Neuronal stem cell (in vitro differentiated cells): ENCODE measurements at regions not wholly inside any gene's neighbourhood (a gene's known extent, or its start where the extent isn't known, plus 50 kb on each side); places are given as distances from the start of the nearest gene placed in this dataset.

Experiments used
- DNase-seq: peaks from one replicate; pipeline ENCODE4 v3.0.0-alpha.2; 2013; ENCODE audit warnings: low spot score
- H2AFZ ChIP-seq: one replicate; pipeline ENCODE4 v1.6.1; 2013; ENCODE audit warnings: mild to moderate bottlenecking, low read length, inconsistent platforms
- H2AK5ac ChIP-seq: 2 replicates; pipeline ENCODE4 v1.6.1; 2013; ENCODE audit warnings: low read depth, mild to moderate bottlenecking, inconsistent platforms, low read length, moderate library complexity, mixed read lengths
- H2BK120ac ChIP-seq: 2 replicates; pipeline ENCODE4 v1.6.1; 2013; ENCODE audit warnings: low read depth, mild to moderate bottlenecking, inconsistent platforms, low read length, moderate library complexity, mixed read lengths
- H2BK12ac ChIP-seq: one replicate; pipeline ENCODE4 v1.6.1; 2013; ENCODE audit warnings: low read length, inconsistent platforms
- H2BK15ac ChIP-seq: 2 replicates; pipeline ENCODE4 v1.6.1; 2013; ENCODE audit warnings: mild to moderate bottlenecking, low read length, inconsistent platforms, mixed read lengths
- H2BK5ac ChIP-seq: one replicate; pipeline ENCODE4 v1.6.1; 2013; ENCODE audit warnings: inconsistent platforms, mild to moderate bottlenecking, low read length, moderate library complexity
- H3K14ac ChIP-seq: one replicate; pipeline ENCODE4 v1.6.1; 2013; ENCODE audit warnings: low read length, inconsistent platforms
- H3K18ac ChIP-seq: 2 replicates; pipeline ENCODE4 v1.6.1; 2013; ENCODE audit warnings: low read length, inconsistent platforms
- H3K23ac ChIP-seq: 2 replicates; pipeline ENCODE4 v1.6.1; 2013; ENCODE audit warnings: low read depth, mild to moderate bottlenecking, mixed read lengths, low read length, inconsistent platforms; ENCODE audit not compliant: poor library complexity
- H3K27ac ChIP-seq: replicated peaks from 3 replicates; pipeline ENCODE4 v1.5.1; 2013; ENCODE audit warnings: low read length, inconsistent platforms
- H3K27me3 ChIP-seq, 3 experiments: 2 replicates each; pipeline ENCODE4 v1.6.1; 2013; ENCODE audit warnings: low read length in 3 of 3, mild to moderate bottlenecking in 2 of 3, inconsistent platforms in 1 of 3, low read depth in 1 of 3, mixed read lengths in 1 of 3, moderate library complexity in 1 of 3; ENCODE audit not compliant: control insufficient read depth in 3 of 3, insufficient read depth in 3 of 3
- H3K36me3 ChIP-seq, 2 donors: replicated peaks in 1 of 2; 2 replicates each; pipeline ENCODE4 v1.6.1; 2013; ENCODE audit warnings: low read length in 2 of 2; ENCODE audit not compliant: control insufficient read depth in 2 of 2, insufficient read depth in 2 of 2
- H3K4ac ChIP-seq: 2 replicates; pipeline ENCODE4 v1.6.1; 2013; ENCODE audit warnings: inconsistent platforms, mild to moderate bottlenecking, low read length, moderate library complexity
- H3K4me1 ChIP-seq, 2 donors: 1 replicate in 1 of 2; 2 replicates in 1 of 2; pipeline ENCODE4 v1.6.1; 2013; ENCODE audit warnings: low read length in 2 of 2, low read depth in 1 of 2; ENCODE audit not compliant: control insufficient read depth in 2 of 2, insufficient read depth in 1 of 2
- H3K4me2 ChIP-seq: one replicate; pipeline ENCODE4 v1.6.1; 2013; ENCODE audit warnings: mild to moderate bottlenecking, low read length, inconsistent platforms; ENCODE audit not compliant: insufficient read depth, poor library complexity, severe bottlenecking
- H3K4me3 ChIP-seq, 2 donors: 2 replicates each; pipeline ENCODE4 v1.5.1; 2013; ENCODE audit warnings: low read length in 2 of 2, mild to moderate bottlenecking in 2 of 2, inconsistent platforms in 1 of 2, moderate library complexity in 1 of 2
- H3K79me1 ChIP-seq: one replicate; pipeline ENCODE4 v1.6.1; 2013; ENCODE audit warnings: low read depth, mild to moderate bottlenecking, inconsistent platforms, low read length, moderate library complexity
- H3K9ac ChIP-seq: one replicate; pipeline ENCODE4 v1.6.1; 2013; ENCODE audit warnings: mild to moderate bottlenecking, low read depth, low read length, inconsistent platforms; ENCODE audit not compliant: poor library complexity
- H3K9me3 ChIP-seq, 2 donors: replicated peaks in 1 of 2; 2 replicates each; pipeline versions ENCODE3 to v1.6.1; 2013; ENCODE audit warnings: low read length in 2 of 2, mild to moderate bottlenecking in 2 of 2, inconsistent platforms in 1 of 2, low read depth in 1 of 2, mixed read lengths in 1 of 2, moderate library complexity in 1 of 2; ENCODE audit not compliant: control insufficient read depth in 2 of 2, insufficient read depth in 1 of 2
- H4K8ac ChIP-seq: one replicate; pipeline ENCODE4 v1.6.1; 2013; ENCODE audit warnings: low read depth, mild to moderate bottlenecking, inconsistent platforms, low read length, moderate library complexity
- H4K91ac ChIP-seq: one replicate; pipeline ENCODE4 v1.6.1; 2013; ENCODE audit warnings: low read length, low read depth, mild to moderate bottlenecking, inconsistent platforms; ENCODE audit not compliant: poor library complexity
- WGBS, 2 donors: extraction: QIAGEN DNeasy Blood & Tissue Kit; methylation state at CpG; one replicate each; pipeline ENCODE4 v1.1.7; 2013; ENCODE audit warnings: missing lambda C conversion rate in 2 of 2, mixed read lengths in 1 of 2; ENCODE audit not compliant: insufficient read length in 2 of 2, insufficient replicate concordance in 1 of 2; ENCODE audit errors: extremely low coverage in 2 of 2; 5-methylcytosine and 5-hydroxymethylcytosine counted together

DNA sequence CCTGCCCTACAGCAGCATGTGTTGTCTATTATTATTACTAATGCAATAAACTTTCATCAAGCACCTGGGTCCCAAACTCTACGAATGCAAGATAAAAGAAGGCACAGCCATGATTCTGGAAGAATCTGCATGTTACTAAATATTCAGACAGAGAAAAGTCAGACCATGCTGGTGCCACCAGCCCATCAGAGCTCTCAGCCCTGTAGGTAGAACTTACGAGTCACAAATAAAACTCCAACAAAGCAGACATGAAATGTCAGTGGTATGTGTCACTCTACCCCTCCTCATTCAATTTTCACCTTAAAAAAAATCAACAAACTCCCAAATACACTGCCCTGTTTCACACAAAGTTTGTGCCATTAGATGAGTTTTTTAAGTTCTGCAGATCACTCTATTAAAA lies 62.4 kb upstream of the TIAM1 start:
- no CpG with 5 or more reads among the region's 2 CpGs for WGBS, 2 donors

DNA sequence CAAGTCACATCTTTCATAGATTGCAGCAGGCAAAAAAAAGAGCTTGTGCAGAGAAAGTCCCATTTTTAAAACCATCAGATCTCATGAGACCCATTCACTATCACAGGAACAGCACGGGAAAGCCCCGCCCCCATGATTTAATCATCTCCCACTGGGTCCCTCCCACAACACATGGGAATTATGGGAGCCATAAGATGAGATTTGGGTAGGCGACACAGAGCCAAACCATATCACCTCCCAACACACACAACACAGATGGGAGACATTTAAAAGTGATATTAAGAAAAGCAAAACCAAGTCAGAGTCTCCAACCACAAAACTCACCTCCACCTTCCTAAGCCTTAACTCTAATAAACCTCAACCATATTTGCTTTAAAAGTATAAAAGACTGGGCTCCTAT lies 61.5 kb upstream of the TIAM1 start:
- Histone ChIP-seq H3K27ac (no peak overlapping the region), H3K79me1 (peaks cover 4% of the 10 kb centered on the region), H2BK12ac (no peak overlapping the region), H2BK120ac (no peak overlapping the region), H4K91ac (no peak overlapping the region), H3K36me3 (no peaks in the 10 kb centered on the region), H3K4me2 (no peak overlapping the region), H3K14ac (no peak overlapping the region), H3K27me3 (no peaks in the 10 kb centered on the region), H2AK5ac (no peak overlapping the region), H2BK15ac (no peak overlapping the region), H3K4me1 (peaks cover 4 to 6% of the 10 kb centered on the region in 2 donors), H3K4me3 (no peak overlapping the region), H2AFZ (no peak overlapping the region), H3K9me3 (no peaks in the 10 kb centered on the region), H4K8ac (no peak overlapping the region), H3K4ac (no peak overlapping the region), H3K9ac (no peak overlapping the region), H3K18ac (no peak overlapping the region), H2BK5ac (no peak overlapping the region), H3K23ac (no peak overlapping the region)
- DNase-seq: no peak
- no CpG with 5 or more reads among the region's 3 CpGs for WGBS, 2 donors

More for the DNA sequence above, 62.4 kb upstream of the TIAM1 start:
- Histone ChIP-seq H3K4me1 (peaks cover 4 to 7% of the 10 kb centered on the region in 2 donors), H3K27me3 (no peaks in the 10 kb centered on the region), H3K9me3 (no peaks in the 10 kb centered on the region), H2BK15ac (no peak overlapping the region), H3K4me2 (no peak overlapping the region), H4K91ac (no peak overlapping the region), H3K14ac (no peak overlapping the region), H3K27ac (no peak overlapping the region), H2AFZ (no peak overlapping the region), H3K79me1 (peaks cover 4% of the 10 kb centered on the region), H3K23ac (no peak overlapping the region), H3K18ac (no peak overlapping the region), H2BK120ac (no peak overlapping the region), H3K4ac (no peak overlapping the region), H2BK12ac (no peak overlapping the region), H3K4me3 (no peak overlapping the region), H2AK5ac (no peak overlapping the region), H2BK5ac (no peak overlapping the region), H3K9ac (no peak overlapping the region), H4K8ac (no peak overlapping the region), H3K36me3 (no peaks in the 10 kb centered on the region)
- no peak for DNase-seq

DNA sequence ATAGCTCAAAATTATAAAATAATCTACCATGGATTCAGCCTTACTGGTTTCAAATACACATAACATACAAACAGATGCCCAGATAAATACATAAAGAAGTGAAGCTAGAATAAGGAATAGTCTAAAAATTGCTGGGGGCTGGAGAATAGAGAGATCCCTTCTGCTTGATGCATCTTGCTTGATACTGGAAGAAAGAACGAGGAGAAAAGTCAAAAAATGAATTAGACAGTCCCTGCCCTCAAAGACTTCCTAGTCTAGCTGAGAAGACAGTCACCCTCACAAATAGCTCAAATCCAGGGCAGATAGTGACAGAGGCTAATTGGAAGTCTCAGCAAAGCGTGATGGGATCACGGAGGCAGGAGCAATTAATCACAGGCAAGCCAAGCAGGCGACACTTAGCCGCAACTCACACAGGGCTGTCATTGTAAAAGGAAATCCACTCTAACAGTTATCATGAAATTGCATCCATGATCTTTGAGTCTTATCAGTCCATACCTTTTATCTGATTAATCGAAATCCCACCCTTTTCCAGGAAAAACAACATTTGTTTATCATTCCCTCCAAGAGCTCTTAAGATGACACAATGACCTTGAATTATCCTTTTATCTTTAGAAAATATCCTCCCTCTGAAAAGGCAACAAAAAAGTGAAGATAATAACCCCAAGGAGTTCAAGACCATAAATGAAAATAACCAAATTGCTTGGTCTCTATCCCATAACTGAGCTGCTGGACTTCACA lies 59.7 kb upstream of the TIAM1 start:
- Histone ChIP-seq H3K9ac (no peak overlapping the region), H2BK120ac (no peak overlapping the region), H3K27ac (no peak overlapping the region), H3K4ac (no peak overlapping the region), H4K91ac (no peak overlapping the region), H2BK12ac (no peak overlapping the region), H3K14ac (no peak overlapping the region), H3K4me2 (no peak overlapping the region), H3K4me3 (no peak overlapping the region), H3K9me3 (no peaks in the 10 kb centered on the region), H2BK5ac (no peak overlapping the region), H2BK15ac (no peak overlapping the region), H3K23ac (no peak overlapping the region), H3K27me3 (no peaks in the 10 kb centered on the region), H2AK5ac (no peak overlapping the region), H2AFZ (no peak overlapping the region), H3K18ac (no peak overlapping the region), H3K79me1 (no peaks in the 10 kb centered on the region), H4K8ac (no peak overlapping the region), H3K36me3 (no peaks in the 10 kb centered on the region), H3K4me1 (peaks cover 5 to 6% of the 10 kb centered on the region in 2 donors)
- no CpG with 5 or more reads among the region's 6 CpGs for WGBS, 2 donors
- no peak for DNase-seq

DNA sequence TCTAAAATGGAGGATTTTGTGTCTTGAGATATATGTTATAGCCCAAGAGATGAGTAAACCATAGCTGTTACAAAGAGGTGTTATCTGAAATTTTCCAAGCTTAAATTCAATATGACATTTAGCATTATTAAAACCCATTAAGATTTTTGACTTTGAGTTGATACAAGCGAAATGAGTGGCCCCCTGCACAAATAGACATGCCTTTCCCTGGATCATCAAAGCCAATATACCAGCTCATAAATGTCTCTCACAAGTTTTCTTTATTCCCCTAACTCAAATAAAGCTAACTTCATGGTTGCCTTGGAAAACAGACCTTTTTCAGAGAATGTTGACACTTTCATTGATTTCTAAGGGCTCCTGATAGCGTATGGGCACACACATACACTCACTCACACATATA lies 55.5 kb upstream of the TIAM1 start:
- H2BK120ac ChIP-seq: no peak overlapping the region
- WGBS, 2 donors: no CpG with 5 or more reads among the region's 2 CpGs
- no peak overlapping the region for H3K14ac ChIP-seq
- H3K36me3 ChIP-seq: no peaks in the 10 kb centered on the region
- H2BK12ac ChIP-seq: no peak overlapping the region
- H3K9me3 ChIP-seq: no peaks in the 10 kb centered on the region
- H2AFZ ChIP-seq: no peak overlapping the region
- H3K23ac ChIP-seq: no peak overlapping the region
- no peak overlapping the region for H3K18ac ChIP-seq
- no peaks in the 10 kb centered on the region for H3K79me1 ChIP-seq
- H2AK5ac ChIP-seq: no peak overlapping the region
- H2BK15ac ChIP-seq: no peak overlapping the region
- no peak overlapping the region for H4K8ac ChIP-seq
- H3K27me3 ChIP-seq: no peaks in the 10 kb centered on the region
- no peak overlapping the region for H2BK5ac ChIP-seq
- H3K9ac ChIP-seq: no peak overlapping the region
- H3K4me3 ChIP-seq: no peak overlapping the region
- H3K4me2 ChIP-seq: no peak overlapping the region
- H3K4ac ChIP-seq: no peak overlapping the region
- peaks cover 23 to 33% of the 10 kb centered on the region in 2 donors for H3K4me1 ChIP-seq
- H4K91ac ChIP-seq: no peak overlapping the region
- no peak overlapping the region for H3K27ac ChIP-seq
- no peak for DNase-seq
